HG02759 (cell line): ENCODE measurements at regions not wholly inside any gene's neighbourhood (a gene's known extent, or its start where the extent isn't known, plus 50 kb on each side); places are given as distances from the start of the nearest gene placed in this dataset.

Experiments used
- ATAC-seq: cut with Tn5 transposase; IDR thresholded peaks from one replicate; pipeline ENCODE4 v1.9.1; 2021; ENCODE audit warnings: mild to moderate bottlenecking, moderate library complexity; ENCODE audit not compliant: unreplicated experiment

DNA sequence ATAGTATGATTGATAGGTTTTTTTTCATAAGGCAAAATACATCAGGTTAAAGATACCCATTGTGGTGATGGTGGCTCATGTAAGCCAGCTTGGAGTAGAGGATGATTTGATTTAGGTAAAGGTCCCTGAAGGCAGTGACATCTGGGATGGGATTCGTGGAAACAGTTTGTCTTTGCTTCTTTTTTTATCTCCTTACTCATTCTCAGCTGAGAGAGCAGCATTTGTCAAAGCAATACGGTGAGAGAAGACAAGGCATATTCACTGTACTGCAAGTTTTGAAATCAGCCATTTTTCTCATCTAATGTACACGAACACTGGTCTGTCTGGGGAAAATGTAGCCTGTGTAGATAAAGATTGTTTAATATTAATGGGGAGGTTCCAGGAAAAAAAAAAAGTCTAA, 749.1 kb downstream of the SQOR start:
- ATAC-seq = no peak

DNA sequence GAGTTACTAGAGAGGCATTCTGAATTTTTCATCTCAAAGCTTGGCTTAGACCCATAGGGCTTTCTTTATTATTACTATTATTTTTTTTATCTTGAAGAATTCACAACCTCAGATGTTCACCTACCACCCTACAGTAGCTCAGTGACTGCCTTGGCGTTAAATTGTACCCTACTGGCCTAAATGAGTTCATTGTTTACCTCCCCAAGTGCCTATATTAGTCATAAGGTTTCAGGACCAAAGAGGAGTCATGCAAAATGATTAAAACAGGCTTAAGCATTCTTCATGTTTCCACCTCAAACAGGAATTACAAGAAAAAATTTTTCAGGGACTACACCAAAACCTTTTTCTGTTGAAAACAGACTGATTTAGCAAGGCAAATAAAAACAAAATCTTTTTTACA, 751.5 kb downstream of the SQOR start:
- no peak for ATAC-seq

DNA sequence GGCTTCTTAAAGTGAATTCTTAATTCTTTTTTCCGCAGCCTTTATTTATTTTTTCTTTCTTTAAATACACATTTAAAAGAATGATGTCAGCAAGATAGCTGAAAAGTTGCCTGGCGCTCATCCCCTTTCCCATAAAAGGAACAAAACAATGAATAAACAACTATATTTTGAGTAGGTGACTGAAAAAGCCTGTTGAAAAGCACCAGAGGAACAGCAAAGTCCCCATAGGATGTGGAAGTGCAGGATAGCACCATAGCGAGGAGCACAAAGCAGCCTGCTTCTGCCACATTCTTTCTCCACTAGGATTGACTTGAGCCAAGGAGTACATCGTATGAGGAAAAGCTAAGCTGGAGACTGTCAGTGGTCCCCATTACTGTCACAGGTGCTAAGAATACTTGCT, 754.9 kb downstream of the SQOR start:
- ATAC-seq = no peak

DNA sequence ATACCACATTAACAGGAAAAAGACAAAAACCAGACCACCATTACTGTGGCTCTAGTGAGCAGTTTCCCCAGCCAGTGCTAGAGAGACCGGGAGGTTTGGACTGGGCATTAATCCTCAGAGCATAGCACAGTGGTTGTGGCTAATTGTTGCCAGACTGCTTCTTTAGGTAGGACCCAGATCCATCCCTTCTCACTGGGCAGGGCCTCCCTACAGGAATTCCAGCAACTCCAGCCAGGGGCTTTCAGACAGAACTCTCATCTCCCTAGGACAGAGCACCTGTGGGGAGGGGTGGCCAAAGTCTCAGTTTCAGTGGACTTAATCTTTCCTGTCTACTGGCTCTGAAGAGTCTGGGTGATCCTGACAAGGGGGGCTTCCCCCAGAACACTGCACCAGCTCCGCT, 759.6 kb downstream of the SQOR start:
- no peak for ATAC-seq

DNA sequence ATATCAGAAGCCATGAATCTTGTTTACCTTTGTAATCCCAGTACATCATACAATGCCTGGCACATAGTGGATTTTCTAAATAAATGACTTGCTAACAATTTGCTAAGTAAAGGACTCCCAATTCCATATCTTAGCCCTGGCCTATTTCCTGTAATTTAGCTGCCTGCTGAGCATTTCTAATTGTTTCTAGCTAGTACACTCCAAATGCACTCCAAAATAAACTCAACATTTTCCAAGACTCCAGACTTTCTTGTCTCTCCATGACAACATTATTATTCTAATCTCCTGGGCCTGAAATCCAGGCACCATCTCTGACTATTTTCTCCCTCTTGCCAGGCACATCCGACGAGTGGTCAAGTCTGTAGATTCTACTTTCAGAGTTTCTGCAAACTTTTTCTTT, 773.5 kb downstream of the SQOR start:
- ATAC-seq = no peak

DNA sequence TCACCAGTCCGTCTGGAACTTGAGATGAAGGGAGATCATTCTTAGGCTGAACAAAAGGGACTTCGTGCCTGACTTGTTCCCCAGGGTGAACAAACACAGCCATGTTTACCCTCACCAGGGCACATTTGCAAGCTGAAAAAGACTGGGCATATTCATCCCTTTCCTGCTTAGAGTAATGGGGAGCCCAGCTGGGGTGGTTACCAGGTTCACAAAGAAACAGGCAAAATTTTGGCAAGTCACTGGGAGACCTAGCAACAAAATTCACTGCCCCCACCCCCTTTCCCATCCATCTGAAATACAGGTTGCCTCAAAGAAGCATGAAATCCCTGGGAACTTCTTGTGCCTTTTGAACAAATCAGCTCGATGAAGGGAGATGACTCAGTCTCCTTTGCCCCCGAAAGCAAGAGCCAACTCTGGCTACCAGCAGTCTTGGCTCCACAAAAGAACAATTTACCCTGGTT, 775.0 kb downstream of the SQOR start:
- no peak for ATAC-seq

DNA sequence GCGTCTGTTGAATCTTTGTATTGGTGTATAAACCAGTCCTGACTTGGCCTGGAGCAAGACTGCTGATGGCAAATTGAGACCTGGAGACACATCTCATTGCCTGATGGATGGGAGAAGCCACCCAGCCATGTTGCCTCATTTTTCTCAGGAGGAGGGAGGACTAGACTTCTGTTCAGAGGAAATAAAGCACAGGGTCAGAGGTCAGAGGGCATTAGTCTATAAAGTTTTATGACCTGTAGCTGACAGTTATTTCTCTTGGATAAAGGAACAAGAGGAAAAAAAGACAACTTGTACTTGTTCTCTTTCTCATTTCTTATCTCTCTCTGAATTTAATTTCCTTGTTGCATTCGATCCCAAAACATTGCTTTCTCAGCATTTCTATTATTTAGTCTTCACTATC, 775.9 kb downstream of the SQOR start:
- ATAC-seq = no peak

DNA sequence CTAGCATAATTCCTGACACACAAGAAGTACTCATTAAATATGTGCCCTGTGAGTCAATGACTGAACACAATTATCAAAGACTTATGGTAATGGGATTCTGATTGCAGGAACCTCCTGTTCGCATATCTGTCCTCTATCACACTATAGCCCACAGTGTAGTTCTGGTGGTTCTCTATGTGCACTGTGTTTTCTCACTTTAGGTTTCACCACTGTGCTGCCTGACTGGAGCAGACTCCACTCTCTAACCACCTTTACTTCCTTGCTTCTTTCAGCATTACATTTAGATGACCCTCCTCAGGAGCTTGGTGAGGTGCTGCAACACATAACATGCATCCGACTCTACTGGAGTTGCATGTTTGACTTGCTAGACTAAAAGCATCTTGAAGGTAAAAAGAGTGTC, 777.1 kb downstream of the SQOR start:
- ATAC-seq = no peak

DNA sequence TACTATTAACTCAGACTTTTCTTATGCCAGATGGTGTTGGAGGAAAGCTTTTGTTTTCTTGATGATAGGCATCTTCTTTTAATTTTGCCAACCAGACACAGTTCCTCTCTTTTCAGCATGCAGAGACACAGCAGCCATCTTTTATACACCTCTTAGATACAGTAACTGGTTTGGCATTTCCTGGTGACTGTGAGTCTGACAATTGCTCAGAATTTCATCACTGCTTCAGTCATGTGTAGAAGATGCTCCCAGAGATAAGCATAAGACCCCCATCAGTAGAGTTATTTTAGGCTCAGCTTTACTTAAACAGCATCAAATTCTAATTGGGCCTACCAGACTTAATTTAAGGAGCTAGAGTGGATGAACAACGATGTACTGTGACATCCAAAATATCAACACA, 779.0 kb downstream of the SQOR start:
- ATAC-seq = no peak

DNA sequence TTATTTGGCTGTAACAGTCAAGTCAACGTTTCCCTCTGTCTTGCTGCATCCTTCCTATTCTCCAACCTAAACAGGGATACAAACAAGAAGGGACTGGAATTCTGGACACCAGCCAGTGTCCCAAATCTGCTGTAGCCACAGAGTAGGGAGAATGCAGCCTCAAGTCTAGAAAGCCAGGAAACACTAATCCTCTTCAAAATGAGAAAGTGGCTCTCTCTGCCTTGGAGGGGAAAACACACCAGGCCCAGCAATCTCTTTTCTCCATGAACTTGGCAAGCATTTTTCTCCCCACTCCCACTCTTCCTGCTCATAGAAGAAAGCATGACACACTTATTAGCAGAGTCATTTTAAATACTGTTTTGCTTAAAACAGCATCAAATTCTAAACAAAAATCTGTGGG, 781.7 kb downstream of the SQOR start:
- ATAC-seq = no peak

DNA sequence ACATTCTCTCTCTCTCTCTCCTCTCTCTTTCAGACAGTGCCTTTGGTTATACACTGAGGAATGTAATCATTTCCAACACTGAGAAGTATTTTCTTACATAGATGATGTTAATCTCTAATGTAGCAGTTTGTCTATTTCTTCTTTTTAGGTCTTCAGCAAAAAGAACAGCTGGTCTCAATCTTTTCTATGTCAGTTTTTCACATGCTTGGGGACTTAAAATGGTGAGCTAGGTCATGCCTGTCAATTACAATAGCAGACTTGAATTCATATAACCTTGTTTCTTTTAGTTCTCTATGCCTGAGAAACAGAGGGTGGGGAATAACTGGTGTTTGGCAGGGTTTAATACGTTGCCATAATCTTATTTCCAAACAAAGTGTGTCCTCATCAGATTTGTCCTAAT, 786.2 kb downstream of the SQOR start:
- no peak for ATAC-seq

DNA sequence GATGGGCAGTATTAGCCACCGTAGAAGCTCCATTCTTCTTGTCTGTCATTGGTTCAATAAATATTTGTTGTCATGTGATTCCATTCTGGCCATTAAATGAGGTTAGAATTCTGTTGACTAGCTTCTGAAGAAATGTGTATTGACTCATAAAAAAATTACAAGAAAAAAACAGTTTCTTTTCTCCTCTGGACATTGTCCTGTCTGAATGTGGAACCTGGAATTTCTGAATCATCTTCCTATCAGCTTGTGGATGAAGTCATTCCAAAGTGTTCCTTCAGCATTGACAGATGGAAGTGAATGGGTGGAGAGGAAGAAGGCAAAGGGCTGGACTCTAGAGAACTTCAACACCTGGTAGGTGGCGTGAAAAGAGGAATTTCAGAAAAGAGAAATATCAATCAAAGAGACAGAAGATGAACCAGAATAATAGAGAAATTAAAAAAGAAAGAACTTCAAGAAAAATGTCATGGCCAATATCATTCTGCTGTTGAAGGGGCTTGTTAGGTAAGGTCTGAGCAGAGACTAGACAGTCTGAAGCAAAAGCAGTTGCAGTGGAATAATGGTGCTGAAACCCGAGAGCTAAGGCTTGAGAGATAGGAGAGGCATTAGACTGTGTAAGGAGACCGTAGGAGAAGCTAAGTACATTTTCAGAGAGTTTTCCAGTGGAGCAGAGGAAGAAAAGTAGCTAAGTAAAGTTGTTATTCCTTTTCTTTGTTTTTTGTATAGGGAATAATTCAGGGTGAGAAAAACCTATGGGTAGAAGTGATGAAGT, 806.6 kb downstream of the SQOR start:
- no peak for ATAC-seq

DNA sequence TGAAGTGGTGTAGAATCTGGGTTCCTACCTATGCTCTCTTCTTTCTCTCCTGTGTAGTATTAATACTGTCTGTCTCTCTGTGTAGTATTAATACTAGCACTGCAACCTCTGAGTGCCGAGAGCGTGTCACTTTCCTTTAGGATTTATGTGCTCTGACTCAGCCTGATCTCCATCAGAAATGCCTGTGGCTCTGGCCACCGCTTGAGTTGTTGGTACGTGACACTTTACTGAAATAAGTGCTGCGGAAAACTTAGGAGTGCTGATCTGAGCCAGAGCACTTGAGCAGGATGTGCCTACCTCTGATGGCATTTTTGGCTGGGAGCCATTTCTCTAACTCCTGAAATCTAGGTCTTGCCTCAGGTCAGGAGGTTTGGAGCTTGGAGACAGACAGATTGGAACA, 807.4 kb downstream of the SQOR start:
- no peak for ATAC-seq

DNA sequence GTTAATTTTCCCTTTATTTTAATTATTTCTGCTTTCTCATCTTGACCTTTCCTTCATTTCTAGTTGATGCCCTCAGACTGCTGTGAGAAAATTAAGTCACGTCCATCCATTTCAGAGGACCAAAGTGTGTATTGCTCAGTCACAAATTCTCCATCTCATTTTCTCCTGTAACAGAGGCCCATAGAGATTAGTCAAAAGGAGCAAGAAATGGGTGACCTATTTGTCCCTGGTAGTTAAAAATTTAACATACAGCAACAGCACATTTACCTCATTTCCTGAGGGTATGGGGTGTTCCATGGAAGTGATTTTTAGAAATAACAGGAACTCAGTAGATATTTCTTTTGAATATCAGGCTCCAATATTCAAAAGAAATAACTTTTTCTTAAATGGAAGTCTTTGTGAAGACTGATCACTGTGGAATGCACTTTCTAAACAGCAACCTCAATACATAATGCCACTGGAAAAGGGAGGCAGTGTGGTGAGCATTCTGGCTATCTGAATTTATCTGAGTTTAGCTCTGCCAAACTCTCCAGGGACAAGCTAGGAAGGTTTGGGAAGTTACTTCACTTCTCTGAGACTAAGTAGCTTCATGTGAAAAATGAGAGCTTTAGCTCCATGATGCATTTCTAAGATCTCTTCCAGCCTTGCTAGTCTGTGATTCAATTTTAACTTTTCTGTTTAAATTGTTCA, 808.2 kb downstream of the SQOR start:
- ATAC-seq = no peak

DNA sequence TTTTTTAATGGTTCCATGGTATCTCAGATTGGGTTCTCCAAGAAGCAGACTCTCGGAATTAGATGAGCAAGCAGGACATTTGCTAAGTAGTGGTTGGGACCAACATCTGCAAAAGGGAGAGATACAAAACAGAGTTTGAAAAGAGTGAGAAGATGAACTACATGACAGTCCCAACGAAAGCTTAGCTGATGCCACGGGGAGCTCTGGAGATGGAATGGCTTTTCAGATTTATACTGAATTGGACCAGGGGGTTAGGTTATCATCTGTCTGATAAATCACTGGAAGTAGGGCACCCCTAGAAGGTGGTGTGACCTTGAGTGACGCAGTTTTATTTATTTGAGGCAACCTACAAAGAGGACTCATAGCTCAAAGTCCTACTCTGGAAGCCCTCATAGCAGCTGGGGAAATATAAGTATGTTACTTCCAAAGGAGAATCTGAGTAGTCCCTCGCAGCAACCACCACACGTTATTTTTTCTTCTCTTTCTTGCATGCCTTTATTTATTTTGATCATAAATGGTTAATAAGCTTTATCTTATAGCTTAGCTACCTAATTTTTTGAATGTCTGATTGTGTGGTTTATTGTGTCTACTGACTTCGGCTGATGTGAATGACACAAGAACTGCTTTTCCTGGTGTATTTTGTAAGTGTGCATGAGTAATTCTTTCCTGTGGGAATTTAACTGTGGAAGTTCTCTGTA, 815.4 kb downstream of the SQOR start:
- no peak for ATAC-seq

DNA sequence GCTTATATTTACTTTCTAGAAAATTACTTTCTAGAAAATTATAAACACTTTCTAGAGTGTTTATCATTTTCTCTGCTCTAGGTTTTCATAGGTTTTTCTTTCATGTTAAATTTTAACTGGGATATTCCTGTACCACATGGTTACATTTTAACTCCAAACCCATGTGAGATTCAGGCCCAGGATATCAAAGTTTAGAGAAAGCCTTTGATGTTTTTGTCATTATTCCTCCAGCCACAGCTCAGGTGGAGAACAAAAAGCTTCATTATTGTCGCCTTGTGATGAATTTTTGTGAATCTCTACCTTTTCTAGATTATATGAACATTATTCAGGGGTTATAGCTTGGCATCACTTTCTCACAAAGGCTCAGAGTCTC, 816.0 kb downstream of the SQOR start:
- ATAC-seq = no peak

DNA sequence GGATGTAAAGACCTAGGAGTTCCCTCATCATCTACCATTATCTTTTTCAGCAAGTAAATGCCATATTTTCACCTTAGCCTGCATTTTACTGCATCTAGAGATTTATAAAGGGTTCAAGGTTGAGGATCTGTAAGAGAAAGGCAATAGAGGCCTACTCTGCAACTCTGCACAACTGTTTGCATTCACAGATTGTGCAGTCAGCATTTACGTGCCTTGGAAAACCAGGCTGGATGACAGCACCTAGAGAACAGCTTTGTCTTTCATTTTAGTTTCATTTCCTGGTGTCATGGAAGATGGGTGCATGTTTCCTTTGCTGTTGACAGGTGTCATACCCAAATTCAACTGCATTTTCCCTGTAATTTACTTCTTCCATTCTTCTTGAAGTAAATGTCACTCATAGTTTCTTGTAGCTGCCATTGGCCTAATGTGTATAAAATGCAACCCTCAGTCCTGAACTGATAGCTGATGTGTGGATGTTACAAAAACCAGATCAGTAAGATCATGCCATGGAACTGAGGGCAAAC, 817.5 kb downstream of the SQOR start:
- no peak for ATAC-seq

DNA sequence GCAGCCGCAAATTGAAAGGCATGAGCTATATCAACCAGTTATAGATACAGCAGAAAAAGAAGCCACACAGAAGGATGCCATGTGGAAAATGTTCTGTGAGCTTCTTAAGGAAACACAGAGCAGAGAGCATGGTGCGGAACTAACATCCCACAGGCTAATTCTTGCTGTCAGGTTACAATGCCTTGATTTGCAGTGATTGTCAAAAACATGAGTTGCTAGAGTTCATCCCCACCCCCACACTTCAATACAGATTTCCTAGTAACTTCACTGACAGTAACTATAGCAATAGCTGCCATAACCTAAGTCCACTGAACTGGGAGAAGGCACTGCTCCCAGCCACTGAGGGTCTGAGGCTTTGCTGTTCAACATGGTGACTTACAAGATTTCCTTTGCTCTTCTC, 821.6 kb downstream of the SQOR start:
- ATAC-seq = no peak

DNA sequence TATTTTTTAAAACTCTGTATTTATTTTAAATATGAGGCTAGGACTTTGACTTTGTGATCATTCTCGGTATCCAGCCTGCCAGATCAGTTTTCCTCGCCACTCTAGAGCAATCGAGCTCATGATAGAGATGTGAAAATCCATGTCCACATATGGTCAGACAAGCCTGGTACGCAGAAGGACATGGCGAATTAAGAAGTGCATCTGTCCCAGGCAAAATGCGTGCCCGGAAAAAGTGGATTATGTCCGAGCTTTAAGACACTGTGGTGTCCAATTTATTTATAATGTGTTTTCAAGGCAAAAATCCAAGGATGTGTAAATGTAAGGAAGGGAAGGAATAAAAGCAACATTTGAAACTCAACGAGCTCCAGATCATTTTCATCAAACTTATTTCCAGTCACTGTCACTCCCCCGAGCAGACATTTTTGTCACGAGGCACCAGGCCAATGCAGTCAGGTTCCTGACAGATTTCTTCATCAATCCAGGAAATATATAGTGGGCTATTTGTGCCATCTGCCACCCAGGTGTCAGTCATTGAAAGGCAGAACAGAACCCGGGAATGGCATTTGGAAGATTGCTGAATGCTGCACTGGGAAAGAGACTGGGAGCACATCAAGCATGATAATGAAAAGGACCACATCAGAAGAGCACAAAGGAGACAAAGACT, 825.7 kb downstream of the SQOR start:
- ATAC-seq = no peak

DNA sequence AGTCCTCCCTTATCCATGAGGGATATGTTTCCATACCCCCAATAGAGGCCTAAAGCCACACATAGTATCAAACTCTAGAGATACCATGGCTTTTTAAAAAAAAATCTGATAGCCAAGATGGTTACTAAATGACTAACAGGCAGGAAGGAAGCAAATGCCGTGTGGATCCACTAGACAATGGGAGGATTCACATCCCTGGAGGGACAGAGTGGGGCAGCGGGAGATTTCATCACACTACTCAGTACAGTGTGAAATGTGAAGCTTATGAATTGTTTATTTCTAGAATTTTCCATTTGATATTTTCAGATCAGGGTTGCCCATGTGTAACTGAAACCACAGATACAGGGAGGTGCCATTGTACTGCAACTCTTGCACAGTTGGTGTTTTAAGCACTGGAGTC, 826.6 kb downstream of the SQOR start:
- ATAC-seq = no peak

DNA sequence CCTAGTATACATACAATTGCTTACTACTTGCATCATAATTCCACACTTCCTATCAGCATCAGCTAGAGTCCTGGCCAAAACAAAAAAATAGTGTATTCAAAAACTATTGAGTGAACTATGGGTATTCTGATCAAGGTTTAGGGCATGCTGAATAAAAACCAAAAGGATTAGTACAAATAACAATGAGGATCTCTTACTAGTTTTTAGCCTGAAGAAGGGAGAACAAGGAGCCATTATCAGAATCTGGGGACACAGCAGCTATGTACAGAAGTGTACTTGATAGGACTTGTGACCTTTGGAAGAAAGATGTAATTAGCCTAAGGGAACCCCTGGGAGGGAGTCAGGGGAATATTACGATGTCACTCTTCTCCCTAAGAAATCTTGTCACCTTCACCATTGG, 832.2 kb downstream of the SQOR start:
- ATAC-seq = no peak
